Endodermal cell (in vitro differentiated cells): ENCODE measurements at regions not wholly inside any gene's neighbourhood (a gene's known extent, or its start where the extent isn't known, plus 50 kb on each side); places are given as distances from the start of the nearest gene placed in this dataset.

Experiments
- DNase-seq: peaks from one replicate; pipeline ENCODE4 v3.0.0-alpha.2; 2017
- H3K27ac ChIP-seq: 2 replicates; pipeline ENCODE4 v1.5.1; 2013; ENCODE audit warnings: mild to moderate bottlenecking, low read depth, low read length, moderate library complexity
- H3K27me3 ChIP-seq: 2 replicates; pipeline ENCODE4 v1.6.1; 2013; ENCODE audit warnings: mild to moderate bottlenecking, low read length, moderate library complexity; ENCODE audit not compliant: insufficient read depth, control insufficient read depth, poor library complexity, severe bottlenecking
- H3K36me3 ChIP-seq: 2 replicates; pipeline ENCODE4 v1.7.0; 2013; ENCODE audit warnings: mild to moderate bottlenecking, low read length, moderate library complexity; ENCODE audit not compliant: control insufficient read depth, insufficient read depth
- H3K4me1 ChIP-seq: one replicate; pipeline ENCODE4 v1.7.0; 2013; ENCODE audit warnings: low read length; ENCODE audit not compliant: control insufficient read depth, insufficient read depth
- H3K4me3 ChIP-seq: 2 replicates; pipeline ENCODE4 v1.5.1; 2013; ENCODE audit warnings: mild to moderate bottlenecking, low read length, moderate library complexity
- H3K9ac ChIP-seq: 2 replicates; pipeline ENCODE4 v1.6.1; 2013; ENCODE audit warnings: mild to moderate bottlenecking, low read length, moderate library complexity; ENCODE audit not compliant: poor library complexity, severe bottlenecking; ENCODE audit errors: extremely low read depth
- H3K9me3 ChIP-seq: 2 replicates; pipeline ENCODE4 v1.6.1; 2013; ENCODE audit warnings: mild to moderate bottlenecking, low read length, moderate library complexity; ENCODE audit not compliant: control insufficient read depth
- H3K27ac Mint-ChIP-seq: 2 replicates; pipeline ENCODE4 v1.8.0; 2020; ENCODE audit warnings: mixed read lengths
- H3K27me3 Mint-ChIP-seq: 2 replicates; pipeline ENCODE4 v1.8.0; 2021; ENCODE audit warnings: mild to moderate bottlenecking, mixed read lengths; ENCODE audit not compliant: insufficient read depth
- H3K36me3 Mint-ChIP-seq: 2 replicates; pipeline ENCODE4 v1.8.0; 2020; ENCODE audit warnings: low read depth, mixed read lengths
- H3K4me1 Mint-ChIP-seq: 2 replicates; pipeline ENCODE4 v1.8.0; 2020; ENCODE audit warnings: mixed read lengths
- H3K4me3 Mint-ChIP-seq: 2 replicates; pipeline ENCODE4 v1.8.0; 2020; ENCODE audit warnings: mild to moderate bottlenecking, moderate library complexity, mixed read lengths
- H3K9me3 Mint-ChIP-seq: 2 replicates; pipeline ENCODE4 v1.8.0; 2020; ENCODE audit warnings: mild to moderate bottlenecking, mixed read lengths
- CTCF ChIP-seq: fragments of 200-600 bp; sonication (generic); conservative IDR thresholded peaks from 2 replicates; pipeline ENCODE4 v1.5.0; 2021; ENCODE audit warnings: antibody characterized with exemption, mild to moderate bottlenecking
- WGBS, 2 experiments: methylation state at CpG; one replicate each; pipeline versions ENCODE4 v1.1.5 to v1.1.7; 2013; ENCODE audit warnings: missing lambda C conversion rate in 2 of 2, mixed read lengths in 1 of 2; ENCODE audit not compliant: insufficient coverage in 1 of 2, insufficient read length in 1 of 2; 5-methylcytosine and 5-hydroxymethylcytosine counted together

GRCh38 chr5:25552871-25553481 is 908.2 kb upstream of the CDH10 start:
- Histone ChIP-seq H3K4me1 (no peaks in the 10 kb centered on the region), H3K27ac (no peak overlapping the region), H3K4me3 (no peak overlapping the region), H3K9me3 (no peaks in the 10 kb centered on the region), H3K36me3 (no peaks in the 10 kb centered on the region), H3K27me3 (no peaks in the 10 kb centered on the region), H3K9ac (no peak overlapping the region)
- no peak for DNase-seq
- WGBS, 2 experiments = 93% methylated on average over 1 of the region's 2 CpGs; no CpG with 5 or more reads in 1 of the 2 experiments
- Mint-ChIP-seq H3K9me3 (no peaks in the 10 kb centered on the region), H3K27ac (no peak overlapping the region), H3K27me3 (no peaks in the 10 kb centered on the region), H3K4me3 (no peak overlapping the region), H3K36me3 (no peaks in the 10 kb centered on the region), H3K4me1 (no peaks in the 10 kb centered on the region)
- TF ChIP-seq CTCF = no peak

GRCh38 chr5:25550793-25551192 is 906.0 kb upstream of the CDH10 start:
- no peak overlapping the region for H3K9ac ChIP-seq
- no peak for DNase-seq
- H3K4me1 Mint-ChIP-seq = no peaks in the 10 kb centered on the region

GRCh38 chr5:25544652-25545249 is 900.0 kb upstream of the CDH10 start:
- Mint-ChIP-seq H3K36me3 (no peaks in the 10 kb centered on the region), H3K27ac (no peak overlapping the region), H3K9me3 (peaks cover 6% of the 10 kb centered on the region), H3K27me3 (no peaks in the 10 kb centered on the region), H3K4me3 (no peak overlapping the region), H3K4me1 (no peaks in the 10 kb centered on the region)
- no peak overlapping the region for H3K4me3 ChIP-seq
- no peaks in the 10 kb centered on the region for H3K4me1 ChIP-seq
- peak; percentile 90 for TF ChIP-seq CTCF
- no peaks in the 10 kb centered on the region for H3K27me3 ChIP-seq
- peak; percentile 84 for DNase-seq
- H3K36me3 ChIP-seq = no peaks in the 10 kb centered on the region
- H3K27ac ChIP-seq = no peak overlapping the region
- H3K9me3 ChIP-seq = peaks cover 5% of the 10 kb centered on the region
- H3K9ac ChIP-seq = no peak overlapping the region
- 40% methylated on average over 6 of the region's 6 CpGs; no CpG with 5 or more reads in 1 of the 2 experiments for WGBS, 2 experiments

More at GRCh38 chr5:25550793-25551192, 906.0 kb upstream of the CDH10 start:
- H3K4me3 ChIP-seq = no peak overlapping the region
- Mint-ChIP-seq H3K36me3 (no peaks in the 10 kb centered on the region), H3K9me3 (peaks cover 3% of the 10 kb centered on the region), H3K4me3 (no peak overlapping the region), H3K27ac (no peak overlapping the region), H3K27me3 (no peaks in the 10 kb centered on the region)
- no peak for TF ChIP-seq CTCF
- H3K27me3 ChIP-seq = no peaks in the 10 kb centered on the region
- peaks cover 3% of the 10 kb centered on the region for H3K9me3 ChIP-seq
- H3K36me3 ChIP-seq = no peaks in the 10 kb centered on the region
- no peak overlapping the region for H3K27ac ChIP-seq
- H3K4me1 ChIP-seq = no peaks in the 10 kb centered on the region
